IMR-90 (cell line): ENCODE measurements at regions not wholly inside any gene's neighbourhood (a gene's known extent, or its start where the extent isn't known, plus 50 kb on each side); places are given as distances from the start of the nearest gene placed in this dataset.

Experiments
- ATAC-seq: fragments of 200-7000 bp; cut with Tn5 transposase; 2 replicates; pipeline ENCODE4 v1.9.1; 2020; ENCODE audit warnings: low read depth, mild to moderate bottlenecking, moderate library complexity
- BruUV-seq: library from RNA; stranded (reverse); fragments of 400-500 nt; replicated peaks from 2 replicates; lab custom pipeline; 2021; lab: Mats Ljungman, UMichigan
- CTCF ChIA-PET: fragments of 300-600 bp; formaldehyde crosslinking; extraction: SDS; loops from one replicate; lab custom pipeline; 2021; ENCODE audit warnings: antibody characterized with exemption; lab: Yijun Ruan, JAX
- POLR2A ChIA-PET: fragments of 300-600 bp; sonication (Branson Sonifier 250); formaldehyde crosslinking; loops from one replicate; lab custom pipeline; 2022; ENCODE audit warnings: antibody characterized with exemption; ENCODE audit not compliant: unreplicated experiment; lab: Charles Lee
- DNase-seq: peaks from one replicate; pipeline ENCODE4 v3.0.0; 2013
- H2AFZ ChIP-seq: replicated peaks from 2 replicates; pipeline ENCODE3; 2013; ENCODE audit warnings: low read length, mild to moderate bottlenecking; ENCODE audit not compliant: poor library complexity
- H2AK5ac ChIP-seq: 2 replicates; pipeline ENCODE4 v1.6.1; 2013; ENCODE audit warnings: low read depth, low read length, inconsistent platforms
- H2AK9ac ChIP-seq: replicated peaks from 2 replicates; pipeline ENCODE3; 2013; ENCODE audit warnings: mild to moderate bottlenecking, low read depth, low read length, moderate library complexity; ENCODE audit not compliant: poor library complexity
- H2BK120ac ChIP-seq: 2 replicates; pipeline ENCODE4 v1.6.1; 2013; ENCODE audit warnings: low read depth, low read length, inconsistent platforms
- H2BK15ac ChIP-seq: 3 replicates; pipeline ENCODE4 v1.6.1; 2013; ENCODE audit warnings: low read depth, low read length, inconsistent platforms
- H2BK20ac ChIP-seq: 2 replicates; pipeline ENCODE4 v1.6.1; 2013; ENCODE audit warnings: low read depth, mild to moderate bottlenecking, inconsistent platforms, low read length, moderate library complexity
- H2BK5ac ChIP-seq: 2 replicates; pipeline ENCODE4 v1.6.1; 2013; ENCODE audit warnings: mild to moderate bottlenecking, low read depth, low read length, inconsistent platforms; ENCODE audit not compliant: poor library complexity, severe bottlenecking
- H3K14ac ChIP-seq: replicated peaks from 2 replicates; pipeline ENCODE4 v1.6.1; 2013; ENCODE audit warnings: low read depth, low read length, inconsistent platforms
- H3K18ac ChIP-seq: 2 replicates; pipeline ENCODE4 v1.6.1; 2013; ENCODE audit warnings: low read depth, low read length, control low read depth
- H3K23ac ChIP-seq: 2 replicates; pipeline ENCODE4 v1.6.1; 2013; ENCODE audit warnings: low read depth, low read length, inconsistent platforms
- H3K27ac ChIP-seq: 2 replicates; pipeline ENCODE4 v1.5.1; 2013; ENCODE audit warnings: mild to moderate bottlenecking, control low read depth, low read length; ENCODE audit not compliant: insufficient read depth
- H3K27me3 ChIP-seq: 2 replicates; pipeline ENCODE4 v1.6.1; 2013; ENCODE audit warnings: low read length; ENCODE audit not compliant: control insufficient read depth, insufficient read depth
- H3K36me3 ChIP-seq: 2 replicates; pipeline ENCODE4 v1.6.1; 2013; ENCODE audit warnings: low read length, mixed read lengths; ENCODE audit not compliant: control insufficient read depth, insufficient read depth
- H3K4ac ChIP-seq: 2 replicates; pipeline ENCODE4 v1.6.1; 2013; ENCODE audit warnings: low read depth, low read length, inconsistent platforms
- H3K4me1 ChIP-seq: 2 replicates; pipeline ENCODE4 v1.6.1; 2013; ENCODE audit warnings: low read length, mixed read lengths; ENCODE audit not compliant: control insufficient read depth, insufficient read depth
- H3K4me2 ChIP-seq: 2 replicates; pipeline ENCODE4 v1.6.1; 2013; ENCODE audit warnings: low read depth, mild to moderate bottlenecking, control low read depth, low read length, moderate library complexity
- H3K4me3 ChIP-seq: 2 replicates; pipeline ENCODE4 v1.5.1; 2013; ENCODE audit warnings: low read depth, mild to moderate bottlenecking, control low read depth, low read length, moderate library complexity; ENCODE audit not compliant: insufficient read depth
- H3K56ac ChIP-seq: 2 replicates; pipeline ENCODE4 v1.6.1; 2013; ENCODE audit warnings: low read length, inconsistent platforms; ENCODE audit not compliant: insufficient read depth; ENCODE audit errors: extremely low read depth
- H3K79me1 ChIP-seq, 2 experiments: 2 replicates each; pipeline ENCODE4 v1.6.1; 2013; ENCODE audit warnings: low read length in 2 of 2, inconsistent platforms in 1 of 2, low read depth in 1 of 2
- H3K9ac ChIP-seq: 2 replicates; pipeline ENCODE4 v1.6.1; 2013; ENCODE audit warnings: low read depth, low read length, control low read depth
- H3K9me1 ChIP-seq: 2 replicates; pipeline ENCODE4 v1.6.1; 2013; ENCODE audit warnings: low read length, inconsistent platforms; ENCODE audit not compliant: insufficient read depth
- H3K9me3 ChIP-seq: 2 replicates; pipeline ENCODE4 v1.6.1; 2013; ENCODE audit warnings: low read length; ENCODE audit not compliant: control insufficient read depth, insufficient read depth
- H4K20me1 ChIP-seq: 2 replicates; pipeline ENCODE4 v1.6.1; 2013; ENCODE audit warnings: low read length, inconsistent platforms; ENCODE audit not compliant: insufficient read depth
- H4K5ac ChIP-seq: 2 replicates; pipeline ENCODE4 v1.6.1; 2013; ENCODE audit warnings: mild to moderate bottlenecking, low read depth, low read length, control low read depth
- H4K8ac ChIP-seq, 2 experiments: 2 replicates each; pipeline ENCODE4 v1.6.1; 2013; ENCODE audit warnings: low read depth in 2 of 2, low read length in 2 of 2, control low read depth in 1 of 2, inconsistent platforms in 1 of 2
- H4K91ac ChIP-seq: 2 replicates; pipeline ENCODE4 v1.6.1; 2013; ENCODE audit warnings: low read depth, low read length, inconsistent platforms; ENCODE audit not compliant: insufficient read depth
- BHLHE40 ChIP-seq: fragments of 150-350 bp; IDR thresholded peaks from 2 replicates; pipeline ENCODE4 v1.6.1; 2016; ENCODE audit warnings: mild to moderate bottlenecking, low read depth, low read length
- CEBPB ChIP-seq: IDR thresholded peaks from 2 replicates; pipeline ENCODE4 v1.6.1; 2012; ENCODE audit warnings: low read depth, low read length, improper control_type of control experiment
- CHD1 ChIP-seq: IDR thresholded peaks from 2 replicates; pipeline ENCODE4 v1.6.1; 2012; ENCODE audit warnings: low read depth, low read length, improper control_type of control experiment
- CTCF ChIP-seq: conservative IDR thresholded peaks from 2 replicates; pipeline ENCODE4 v1.5.1; 2012; ENCODE audit warnings: mild to moderate bottlenecking, low read depth, low read length, improper control_type of control experiment
- ELK1 ChIP-seq: fragments of 150-350 bp; IDR thresholded peaks from 2 replicates; pipeline ENCODE4 v1.6.1; 2016; ENCODE audit warnings: low read depth, mild to moderate bottlenecking, low read length, moderate library complexity, borderline replicate concordance
- FOS ChIP-seq: fragments of 150-350 bp; IDR thresholded peaks from 2 replicates; pipeline ENCODE4 v1.6.1; 2016; ENCODE audit warnings: low read depth, low read length
- MAFK ChIP-seq: IDR thresholded peaks from 2 replicates; pipeline ENCODE4 v1.6.1; 2012; ENCODE audit warnings: low read depth, low read length, improper control_type of control experiment
- MXI1 ChIP-seq: IDR thresholded peaks from 2 replicates; pipeline ENCODE4 v1.6.1; 2012; ENCODE audit warnings: low read depth, mild to moderate bottlenecking, low read length, moderate library complexity, borderline replicate concordance
- NFE2L2 ChIP-seq: fragments of 150-350 bp; IDR thresholded peaks from 2 replicates; pipeline ENCODE4 v1.6.1; 2016; ENCODE audit warnings: low read depth, mild to moderate bottlenecking, low read length
- POLR2A ChIP-seq: IDR thresholded peaks from 2 replicates; pipeline ENCODE4 v1.6.1; 2012; ENCODE audit warnings: mild to moderate bottlenecking, low read depth, low read length
- RCOR1 ChIP-seq: IDR thresholded peaks from 2 replicates; pipeline ENCODE4 v1.6.1; 2012; ENCODE audit warnings: mild to moderate bottlenecking, low read length, improper control_type of control experiment; ENCODE audit not compliant: insufficient replicate concordance
- RFX5 ChIP-seq: IDR thresholded peaks from 2 replicates; pipeline ENCODE4 v1.8.0; 2012; ENCODE audit warnings: low read depth, mild to moderate bottlenecking, low read length, moderate library complexity
- SMC3 ChIP-seq: fragments of 150-350 bp; IDR thresholded peaks from 2 replicates; pipeline ENCODE4 v1.6.1; 2016; ENCODE audit warnings: low read depth, mild to moderate bottlenecking, antibody characterized with exemption, low read length, moderate library complexity
- USF2 ChIP-seq: fragments of 150-350 bp; IDR thresholded peaks from 2 replicates; pipeline ENCODE4 v1.6.1; 2017; ENCODE audit warnings: mild to moderate bottlenecking, antibody characterized with exemption, low read length, low read depth
- WGBS, 2 experiments: methylation state at CpG; one replicate each; pipeline versions ENCODE4 v1.1.5 to v1.1.7; 2013; ENCODE audit warnings: missing lambda C conversion rate in 2 of 2; ENCODE audit not compliant: insufficient read length in 1 of 2; ENCODE audit errors: extremely low coverage in 2 of 2; 5-methylcytosine and 5-hydroxymethylcytosine counted together
- dilution Hi-C: fragments of 300-500 bp; cut with HindIII; formaldehyde crosslinking; loops from one replicate; pipeline ENCODE4 v1.14.3; 2018; ENCODE audit warnings: low sequenced_read_pairs; ENCODE audit not compliant: unreplicated experiment
- in situ Hi-C: fragments of 300-500 bp; cut with MboI; formaldehyde crosslinking; loops from 3 replicates; pipeline ENCODE4 v1.14.3; 2019; ENCODE audit warnings: low sequenced_read_pairs, inconsistent platforms, mixed read lengths
- intact Hi-C: fragments of 100-400 bp; cut with micrococcal nuclease; formaldehyde crosslinking; loops from 2 replicates; pipeline ENCODE4 v1.10.0; 2022

GRCh38 chr10:78974617-78975317, 94.0 kb upstream of the ZMIZ1 start:
- peak overlapping the region; percentile 87 for H3K4ac ChIP-seq
- H2BK120ac ChIP-seq = peak overlapping the region; percentile 93
- H3K9ac ChIP-seq = peak overlapping the region; percentile 87
- ChIA-PET POLR2A (interaction anchor here (0.5 kb wide), 1 partner anchor 184 kb away, joined by 7 read pairs; no protein-coding TSS in a partner anchor), CTCF (interaction anchor here (0.6 to 2.0 kb wide), 7 partner anchors 8 to 525 kb away, joined by 3 to 5 read pairs (median 3); no protein-coding TSS in a partner anchor)
- H3K14ac ChIP-seq = peak overlapping the region; percentile 85
- H3K56ac ChIP-seq = peak overlapping the region; percentile 90; the same call in 1 of the 2 replicates
- ATAC-seq = peak; percentile 5
- peak overlapping the region; percentile 71 for H3K23ac ChIP-seq
- peak overlapping the region; percentile 87 for H3K18ac ChIP-seq
- H2BK20ac ChIP-seq = peak overlapping the region; percentile 85
- WGBS, 2 experiments = 0% methylated on average over 5 of the region's 15 CpGs; no CpG with 5 or more reads in 1 of the 2 experiments
- peak overlapping the region; percentile 83 for H2AFZ ChIP-seq
- H2AK5ac ChIP-seq = peak overlapping the region; percentile 84
- no peaks in the 10 kb centered on the region for H3K36me3 ChIP-seq
- no peaks in the 10 kb centered on the region; the same call in 1 of the 2 replicates for H4K20me1 ChIP-seq
- peaks cover 39% of the 10 kb centered on the region for H3K4me1 ChIP-seq
- peaks cover 33% of the 10 kb centered on the region for H3K9me1 ChIP-seq
- dilution Hi-C loops (no loop called here), intact Hi-C loops (loop anchor here (1.0 to 10.0 kb wide), 5 partner anchors 93 to 927 kb away; no protein-coding TSS in a partner anchor), in situ Hi-C loops (no loop called here)
- H3K27me3 ChIP-seq = no peaks in the 10 kb centered on the region
- BruUV-seq = no TSS peak
- no peaks in the 10 kb centered on the region for H3K9me3 ChIP-seq
- H3K27ac ChIP-seq = peak overlapping the region; percentile 97
- H4K91ac ChIP-seq = peak overlapping the region; percentile 95
- peak overlapping the region; percentile 78; the same call in 1 of the 2 replicates for H3K4me2 ChIP-seq
- H2AK9ac ChIP-seq = peak overlapping the region; percentile 78
- H4K8ac ChIP-seq = peak overlapping the region; percentile 91 to 92
- H3K4me3 ChIP-seq = no peak overlapping the region
- H2BK15ac ChIP-seq = peak overlapping the region; percentile 61; the same call in 2 of the 3 replicates
- H3K79me1 ChIP-seq = peaks cover 5 to 21% of the 10 kb centered on the region in 2 experiments; a peak in 3 of 4 replicates
- peak; percentile 94 for DNase-seq
- peak overlapping the region; percentile 83 for H4K5ac ChIP-seq
- peak overlapping the region; percentile 91 for H2BK5ac ChIP-seq
- peak; percentile 87 for TF ChIP-seq USF2
- peak; percentile 55 for TF ChIP-seq CTCF
- TF ChIP-seq POLR2A = peak; percentile 14; the same call in 1 of the 2 replicates
- TF ChIP-seq BHLHE40 = peak; percentile 83
- peak; percentile 98 for TF ChIP-seq CEBPB
- peak; percentile 83 for TF ChIP-seq MXI1
- TF ChIP-seq NFE2L2 = peak; percentile 45; the same call in 1 of the 2 replicates
- no peak for TF ChIP-seq RCOR1
- TF ChIP-seq CHD1 = no peak
- TF ChIP-seq ELK1 = no peak
- peak; percentile 98 for TF ChIP-seq FOS
- no peak for TF ChIP-seq SMC3
- 0 out of 2 replicates have a peak, but pooled peaks have one; percentile 15 for TF ChIP-seq MAFK
- no peak for TF ChIP-seq RFX5
